ENCODE measurements at regions not wholly inside any gene's neighbourhood (a gene's known extent, or its start where the extent isn't known, plus 50 kb on each side); places are given as distances from the start of the nearest gene placed in this dataset.
"Not testable (repeated sequence)": the region's sequence is repeated elsewhere in the genome, so short reads cannot be mapped to it uniquely, and the experiment has no call there.

DNA sequence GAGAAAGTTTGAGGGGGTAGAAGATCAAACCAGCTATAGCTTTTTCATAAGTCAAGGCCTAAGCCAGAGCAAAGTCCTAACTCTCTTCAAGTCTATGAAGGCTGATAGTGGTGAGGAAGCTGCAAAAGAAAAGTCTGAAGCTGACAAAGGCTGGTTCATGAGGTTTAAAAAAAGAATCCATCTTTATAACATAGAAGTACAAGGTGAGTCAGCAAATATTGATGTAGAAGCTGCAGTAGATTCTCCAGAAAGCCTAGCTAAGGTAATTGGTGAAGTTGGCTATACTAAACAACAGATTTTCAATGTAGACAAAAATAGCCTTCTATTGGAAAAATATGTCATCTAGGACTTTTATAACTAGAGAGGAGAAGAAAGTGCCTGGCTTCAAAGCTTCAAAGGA is 141.4 kb upstream of the ZNF521 start:
- no peak overlapping the region for H3K4me3 Mint-ChIP-seq (ENCODE audit: unreplicated experiment)
- no peaks in the 10 kb centered on the region for H3K36me3 ChIP-seq (ENCODE audit: control insufficient read depth, insufficient read depth, low read length)
- TF ChIP-seq, protein P1, sequence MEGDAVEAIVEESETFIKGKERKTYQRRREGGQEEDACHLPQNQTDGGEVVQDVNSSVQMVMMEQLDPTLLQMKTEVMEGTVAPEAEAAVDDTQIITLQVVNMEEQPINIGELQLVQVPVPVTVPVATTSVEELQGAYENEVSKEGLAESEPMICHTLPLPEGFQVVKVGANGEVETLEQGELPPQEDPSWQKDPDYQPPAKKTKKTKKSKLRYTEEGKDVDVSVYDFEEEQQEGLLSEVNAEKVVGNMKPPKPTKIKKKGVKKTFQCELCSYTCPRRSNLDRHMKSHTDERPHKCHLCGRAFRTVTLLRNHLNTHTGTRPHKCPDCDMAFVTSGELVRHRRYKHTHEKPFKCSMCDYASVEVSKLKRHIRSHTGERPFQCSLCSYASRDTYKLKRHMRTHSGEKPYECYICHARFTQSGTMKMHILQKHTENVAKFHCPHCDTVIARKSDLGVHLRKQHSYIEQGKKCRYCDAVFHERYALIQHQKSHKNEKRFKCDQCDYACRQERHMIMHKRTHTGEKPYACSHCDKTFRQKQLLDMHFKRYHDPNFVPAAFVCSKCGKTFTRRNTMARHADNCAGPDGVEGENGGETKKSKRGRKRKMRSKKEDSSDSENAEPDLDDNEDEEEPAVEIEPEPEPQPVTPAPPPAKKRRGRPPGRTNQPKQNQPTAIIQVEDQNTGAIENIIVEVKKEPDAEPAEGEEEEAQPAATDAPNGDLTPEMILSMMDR (IDR thresholded peaks at IDR 0.05; ENCODE audit: insufficient read depth in 1 of 2, low read depth in 1 of 2, low read length in 1 of 2, severe bottlenecking in 1 of 2, unreplicated experiment in 1 of 2), result no peak
- CTCF ChIA-PET, result no interaction called here
- H3K4me1 Mint-ChIP-seq (ENCODE audit: low read depth, unreplicated experiment), result no peaks in the 10 kb centered on the region
- H3K27ac Mint-ChIP-seq (ENCODE audit: unreplicated experiment), result no peak overlapping the region
- H3K4me3 ChIP-seq (ENCODE audit: low read depth, low read length), result no peak overlapping the region
- no peaks in the 10 kb centered on the region for H3K4me1 ChIP-seq
- no peak for DNase-seq
- no peaks in the 10 kb centered on the region for H3K9me3 Mint-ChIP-seq (ENCODE audit: unreplicated experiment)
- intact Hi-C loops (cut with micrococcal nuclease; ENCODE audit: unreplicated experiment), result no loop called here
- H3K36me3 Mint-ChIP-seq (ENCODE audit: insufficient read depth, unreplicated experiment), result no peaks in the 10 kb centered on the region
- H3K9me3 ChIP-seq, result no peaks in the 10 kb centered on the region
- POLR2A ChIA-PET, result no interaction called here
- H3K27me3 ChIP-seq (replicated peaks; ENCODE audit: control insufficient read depth, insufficient read depth, low read length), result no peaks in the 10 kb centered on the region
- peaks cover 5% of the 10 kb centered on the region for H3K27me3 Mint-ChIP-seq (ENCODE audit: insufficient read depth, unreplicated experiment)
- BruUV-seq (replicated peaks), result no TSS peak

DNA sequence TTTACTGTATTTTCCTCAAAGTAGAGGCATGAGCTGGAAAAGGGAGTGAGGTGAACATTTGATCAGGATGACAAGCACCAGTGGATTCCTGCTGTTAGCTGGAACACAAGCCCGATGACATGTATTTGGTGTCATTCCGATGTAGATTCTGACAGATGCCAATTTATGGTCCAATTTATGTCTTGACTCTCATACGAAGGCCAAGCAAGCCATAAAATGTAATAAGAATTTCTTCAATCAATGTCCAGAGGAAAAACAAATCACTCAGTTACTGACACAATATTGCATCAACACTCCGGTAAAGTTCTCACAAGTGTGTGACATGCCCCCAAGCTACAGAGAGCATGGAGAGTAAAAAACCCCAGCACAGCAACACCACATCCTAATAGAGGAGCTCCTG is 138.3 kb upstream of the ZNF521 start:
- no peak overlapping the region for H3K4me3 Mint-ChIP-seq (ENCODE audit: unreplicated experiment)
- intact Hi-C loops (cut with micrococcal nuclease; ENCODE audit: unreplicated experiment), result no loop called here

DNA sequence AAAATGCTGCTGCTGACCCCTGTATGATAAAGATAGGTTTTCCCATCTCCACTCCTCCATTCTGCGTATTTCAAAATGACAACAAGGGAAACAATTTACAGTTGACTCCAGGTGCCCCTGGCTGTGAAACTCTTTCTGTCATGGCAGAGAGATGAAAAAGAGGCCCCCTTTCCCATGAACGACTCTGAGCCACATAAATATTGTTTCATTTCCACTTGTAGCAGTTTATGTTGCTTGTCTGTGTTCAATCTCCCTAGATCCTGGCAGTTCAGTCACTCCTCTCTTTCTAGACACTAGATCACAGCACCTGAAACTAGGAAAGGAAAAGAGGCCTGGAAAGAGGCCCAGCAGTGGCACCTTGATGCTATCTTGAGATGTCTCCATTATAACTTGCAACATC is 121.0 kb upstream of the ZNF521 start:
- ChIA-PET POLR2A (no interaction called here), CTCF (no interaction called here)
- no peak for DNase-seq

More for the DNA sequence above, 138.3 kb upstream of the ZNF521 start:
- ChIA-PET CTCF (no interaction called here), POLR2A (no interaction called here)
- Histone ChIP-seq H3K36me3 (ENCODE audit: control insufficient read depth, insufficient read depth, low read length) (no peaks in the 10 kb centered on the region), H3K27me3 (replicated peaks; ENCODE audit: control insufficient read depth, insufficient read depth, low read length) (no peaks in the 10 kb centered on the region), H3K4me3 (ENCODE audit: low read depth, low read length) (no peak overlapping the region), H3K4me1 (no peaks in the 10 kb centered on the region), H3K9me3 (no peaks in the 10 kb centered on the region)
- DNase-seq, result no peak
- no peaks in the 10 kb centered on the region for H3K36me3 Mint-ChIP-seq (ENCODE audit: insufficient read depth, unreplicated experiment)
- H3K9me3 Mint-ChIP-seq (ENCODE audit: unreplicated experiment), result no peaks in the 10 kb centered on the region
- no TSS peak for BruUV-seq (replicated peaks)
- TF ChIP-seq, protein P1 (IDR thresholded peaks at IDR 0.05; ENCODE audit: insufficient read depth in 1 of 2, low read depth in 1 of 2, low read length in 1 of 2, severe bottlenecking in 1 of 2, unreplicated experiment in 1 of 2), result no peak
- no peak overlapping the region for H3K27ac Mint-ChIP-seq (ENCODE audit: unreplicated experiment)
- no peaks in the 10 kb centered on the region for H3K4me1 Mint-ChIP-seq (ENCODE audit: low read depth, unreplicated experiment)
- no peaks in the 10 kb centered on the region for H3K27me3 Mint-ChIP-seq (ENCODE audit: insufficient read depth, unreplicated experiment)

DNA sequence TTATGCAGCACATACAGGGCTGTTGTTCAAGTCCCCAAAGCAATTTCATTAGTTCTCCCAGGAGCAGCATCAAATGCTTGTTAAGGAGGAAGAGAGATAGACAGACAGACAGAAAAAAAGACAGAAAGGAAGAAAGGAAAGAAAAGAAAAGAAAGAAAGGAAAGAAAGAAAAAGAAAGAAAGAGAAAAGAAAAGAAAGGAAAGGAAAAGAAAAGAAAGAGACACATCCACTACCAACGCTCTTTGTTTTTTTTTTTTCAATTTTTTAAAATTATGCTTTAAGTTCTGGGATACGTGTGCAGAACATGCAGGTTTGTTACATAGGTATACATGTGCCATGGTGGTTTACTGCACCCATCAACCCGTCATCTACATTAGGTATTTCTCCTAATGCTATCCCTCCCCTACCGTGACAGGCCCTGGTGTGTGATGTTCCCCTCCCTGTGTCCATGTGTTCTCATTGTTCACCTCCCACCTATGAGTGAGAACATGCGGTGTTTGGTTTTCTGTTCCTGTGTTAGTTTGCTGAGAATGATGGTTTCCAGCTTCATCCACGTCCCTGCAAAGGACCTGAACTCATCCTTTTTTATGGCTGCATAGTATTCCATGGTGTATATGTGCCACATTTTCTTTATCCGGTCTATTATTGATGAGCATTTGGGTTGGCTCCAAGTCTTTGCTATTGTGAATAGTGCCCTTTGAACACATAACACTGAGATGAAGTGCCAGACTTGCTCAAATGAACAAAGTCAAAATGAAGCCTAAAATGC is 119.0 kb upstream of the ZNF521 start:
- H3K27me3 Mint-ChIP-seq (ENCODE audit: insufficient read depth, unreplicated experiment); DNase-seq; H3K36me3 ChIP-seq (ENCODE audit: control insufficient read depth, insufficient read depth, low read length); H3K4me1 ChIP-seq; H3K9me3 Mint-ChIP-seq (ENCODE audit: unreplicated experiment); H3K4me1 Mint-ChIP-seq (ENCODE audit: low read depth, unreplicated experiment); H3K4me3 Mint-ChIP-seq (ENCODE audit: unreplicated experiment); BruUV-seq (replicated peaks); intact Hi-C loops (cut with micrococcal nuclease; ENCODE audit: unreplicated experiment); H3K4me3 ChIP-seq (ENCODE audit: low read depth, low read length); CTCF ChIA-PET; H3K36me3 Mint-ChIP-seq (ENCODE audit: insufficient read depth, unreplicated experiment); H3K9me3 ChIP-seq; POLR2A ChIA-PET; H3K27me3 ChIP-seq (replicated peaks; ENCODE audit: control insufficient read depth, insufficient read depth, low read length); H3K27ac Mint-ChIP-seq (ENCODE audit: unreplicated experiment): not testable (repeated sequence)

More for the DNA sequence above, 121.0 kb upstream of the ZNF521 start:
- intact Hi-C loops (cut with micrococcal nuclease; ENCODE audit: unreplicated experiment), result no loop called here
- H3K4me1 Mint-ChIP-seq (ENCODE audit: low read depth, unreplicated experiment), result no peaks in the 10 kb centered on the region
- TF ChIP-seq, protein P1 (IDR thresholded peaks at IDR 0.05; ENCODE audit: insufficient read depth in 1 of 2, low read depth in 1 of 2, low read length in 1 of 2, severe bottlenecking in 1 of 2, unreplicated experiment in 1 of 2), result no peak
- H3K4me3 Mint-ChIP-seq (ENCODE audit: unreplicated experiment), result no peak overlapping the region
- Histone ChIP-seq H3K36me3 (ENCODE audit: control insufficient read depth, insufficient read depth, low read length) (no peaks in the 10 kb centered on the region), H3K4me3 (ENCODE audit: low read depth, low read length) (no peak overlapping the region), H3K27me3 (replicated peaks; ENCODE audit: control insufficient read depth, insufficient read depth, low read length) (no peaks in the 10 kb centered on the region), H3K9me3 (no peaks in the 10 kb centered on the region), H3K4me1 (no peaks in the 10 kb centered on the region)
- no peaks in the 10 kb centered on the region for H3K9me3 Mint-ChIP-seq (ENCODE audit: unreplicated experiment)
- H3K27me3 Mint-ChIP-seq (ENCODE audit: insufficient read depth, unreplicated experiment), result peaks cover 4% of the 10 kb centered on the region
- BruUV-seq (replicated peaks), result no TSS peak
- H3K27ac Mint-ChIP-seq (ENCODE audit: unreplicated experiment), result no peak overlapping the region
- no peaks in the 10 kb centered on the region for H3K36me3 Mint-ChIP-seq (ENCODE audit: insufficient read depth, unreplicated experiment)
